SK-N-SH (cell line): ENCODE measurements at regions not wholly inside any gene's neighbourhood (a gene's known extent, or its start where the extent isn't known, plus 50 kb on each side); places are given as distances from the start of the nearest gene placed in this dataset.

ENCODE experiments used
- CTCF ChIA-PET: fragments of 300-600, 350-600 bp; formaldehyde crosslinking; extraction: SDS; loops from one replicate; lab custom pipeline; 2021; lab: Yijun Ruan, JAX
- POLR2A ChIA-PET: fragments of 350-600 bp; sonication (Branson Sonifier 250); formaldehyde crosslinking; extraction: SDS; loops from one replicate; lab custom pipeline; 2020; ENCODE audit warnings: antibody characterized with exemption, inconsistent platforms; lab: Yijun Ruan, JAX
- DNase-seq: peaks from one replicate; pipeline ENCODE4 v3.0.0; 2012
- H2AFZ ChIP-seq: fragments of 200-600 bp; sonication (generic); 2 replicates; pipeline ENCODE4 v1.8.1; 2016; ENCODE audit warnings: antibody characterized with exemption, mild to moderate bottlenecking, low read depth
- H3F3A ChIP-seq: fragments of 200-600 bp; sonication (generic); replicated peaks from 2 replicates; pipeline ENCODE3; 2016; ENCODE audit warnings: antibody characterized with exemption, mild to moderate bottlenecking; ENCODE audit not compliant: insufficient read depth
- H3K27ac ChIP-seq, 2 experiments: fragments of 200-500 bp in 1 of 2; fragments of 200-600 bp in 1 of 2; sonication (Bioruptor generic) in 1 of 2; sonication (generic), shearing (Covaris generic) in 1 of 2; 2 replicates each; pipeline versions ENCODE4 v1.5.1 to v1.6.1; 2014 to 2016; ENCODE audit warnings: low read depth in 2 of 2, inconsistent platforms in 1 of 2, low read length in 1 of 2, mild to moderate bottlenecking in 1 of 2, mixed read lengths in 1 of 2
- H3K27me3 ChIP-seq: fragments of 200-600 bp; sonication (generic), shearing (Covaris generic); 2 replicates; pipeline ENCODE4 v1.6.1; 2016; ENCODE audit warnings: mixed run types; ENCODE audit not compliant: insufficient read depth
- H3K36me3 ChIP-seq, 2 experiments: fragments of 200-500 bp in 1 of 2; fragments of 200-600 bp in 1 of 2; sonication (Bioruptor generic) in 1 of 2; sonication (generic) in 1 of 2; replicated peaks in 1 of 2; 2 replicates each; pipeline versions ENCODE3 to v1.5.1; 2014 to 2016; ENCODE audit warnings: low read length in 1 of 2, mild to moderate bottlenecking in 1 of 2; ENCODE audit not compliant: insufficient read depth in 2 of 2, control insufficient read depth in 1 of 2
- H3K4me1 ChIP-seq, 2 experiments: fragments of 200-500 bp in 1 of 2; fragments of 200-600 bp in 1 of 2; sonication (Bioruptor generic) in 1 of 2; sonication (generic), shearing (Covaris generic) in 1 of 2; 2 replicates each; pipeline versions ENCODE4 v1.5.1 to v1.6.1; 2014 to 2016; ENCODE audit warnings: low read depth in 1 of 2, low read length in 1 of 2, mixed run types in 1 of 2; ENCODE audit not compliant: insufficient read depth in 2 of 2, control insufficient read depth in 1 of 2
- H3K4me2 ChIP-seq: fragments of 200-600 bp; sonication (generic), shearing (Covaris generic); 2 replicates; pipeline ENCODE4 v1.6.1; 2017; ENCODE audit warnings: mixed run types
- H3K4me3 ChIP-seq, 2 experiments: fragments of 200-500 bp in 1 of 2; fragments of 200-600 bp in 1 of 2; sonication (Bioruptor generic) in 1 of 2; sonication (generic), shearing (Covaris generic) in 1 of 2; 2 replicates each; pipeline versions ENCODE4 v1.5.1 to v1.8.1; 2014 to 2016; ENCODE audit warnings: low read depth in 2 of 2, inconsistent platforms in 1 of 2, low read length in 1 of 2, mild to moderate bottlenecking in 1 of 2, mixed read lengths in 1 of 2, moderate library complexity in 1 of 2
- H3K79me2 ChIP-seq: fragments of 200-600 bp; sonication (generic); 2 replicates; pipeline ENCODE4 v1.8.1; 2017; ENCODE audit warnings: mild to moderate bottlenecking; ENCODE audit not compliant: insufficient read depth
- H3K9ac ChIP-seq: fragments of 200-600 bp; sonication (generic); 2 replicates; pipeline ENCODE4 v1.6.1; 2017; ENCODE audit warnings: mixed run types
- H3K9me2 ChIP-seq: fragments of 200-600 bp; sonication (generic); 2 replicates; pipeline ENCODE4 v1.6.1; 2017; ENCODE audit warnings: mixed run types
- H3K9me3 ChIP-seq: fragments of 200-600 bp; sonication (generic); 2 replicates; pipeline ENCODE4 v1.6.1; 2017; ENCODE audit warnings: mixed run types, mild to moderate bottlenecking, moderate library complexity
- H4K20me1 ChIP-seq: fragments of 200-600 bp; sonication (generic); 2 replicates; pipeline ENCODE4 v1.6.1; 2017; ENCODE audit warnings: mild to moderate bottlenecking, mixed run types; ENCODE audit not compliant: insufficient read depth
- CHD2 ChIP-seq: fragments of 150-350 bp; IDR thresholded peaks from 2 replicates; pipeline ENCODE4 v1.6.1; 2018; ENCODE audit warnings: low read length; ENCODE audit not compliant: partially characterized antibody
- ELF1 ChIP-seq: IDR thresholded peaks from 2 replicates; pipeline ENCODE4 v1.4.0; 2012
- EP300 ChIP-seq, 2 experiments: IDR thresholded peaks; 2 replicates each; pipeline versions ENCODE4 v1.4.0 to v1.6.1; 2012; ENCODE audit warnings: borderline replicate concordance in 1 of 2, low read depth in 1 of 2, low read length in 1 of 2
- MEF2A ChIP-seq: IDR thresholded peaks from 2 replicates; pipeline ENCODE4 v1.4.0; 2012; ENCODE audit warnings: low read depth, borderline replicate concordance
- MXI1 ChIP-seq: IDR thresholded peaks from 2 replicates; pipeline ENCODE4 v1.6.1; 2012; ENCODE audit warnings: mild to moderate bottlenecking, low read depth, low read length, improper control_type of control experiment
- NFIC ChIP-seq: IDR thresholded peaks from 2 replicates; pipeline ENCODE4 v1.4.0; 2012; ENCODE audit warnings: borderline replicate concordance
- NRF1 ChIP-seq: IDR thresholded peaks from 2 replicates; pipeline ENCODE4 v1.6.1; 2012; ENCODE audit warnings: low read depth, mild to moderate bottlenecking, low read length
- RXRA ChIP-seq: IDR thresholded peaks from 2 replicates; pipeline ENCODE4 v1.4.0; 2012; ENCODE audit warnings: low read depth, mild to moderate bottlenecking, borderline replicate concordance
- TCF12 ChIP-seq: IDR thresholded peaks from 2 replicates; pipeline ENCODE4 v1.4.0; 2012
- YY1 ChIP-seq: IDR thresholded peaks from 2 replicates; pipeline ENCODE4 v1.4.0; 2012; ENCODE audit warnings: low read depth, mild to moderate bottlenecking
- WGBS: methylation state at CpG from one replicate; pipeline ENCODE4 v1.1.6; 2017; ENCODE audit warnings: low lambda C conversion rate; 5-methylcytosine and 5-hydroxymethylcytosine counted together
- TF ChIP-seq, protein P1 (sequence below): IDR thresholded peaks from 2 replicates; pipeline ENCODE4 v1.6.1; 2012; ENCODE audit warnings: mild to moderate bottlenecking, low read depth, low read length, moderate library complexity
- TF ChIP-seq, protein P2 (sequence below): IDR thresholded peaks from 2 replicates; pipeline ENCODE4 v1.4.0; 2012; ENCODE audit warnings: low read depth, borderline replicate concordance
- TF ChIP-seq, protein P3 (sequence below): IDR thresholded peaks from 2 replicates; pipeline ENCODE4 v1.4.0; 2012; ENCODE audit warnings: low read depth
- TF ChIP-seq, protein P4 (sequence below): fragments of 150-350 bp; IDR thresholded peaks from 2 replicates; pipeline ENCODE4 v1.6.1; 2016; ENCODE audit warnings: mild to moderate bottlenecking, low read depth, low read length
- TF ChIP-seq, protein P5 (sequence below): fragments of 150-350 bp; IDR thresholded peaks from 2 replicates; pipeline ENCODE4 v1.6.1; 2017; ENCODE audit warnings: antibody characterized with exemption, low read length, low read depth, borderline replicate concordance

DNA sequence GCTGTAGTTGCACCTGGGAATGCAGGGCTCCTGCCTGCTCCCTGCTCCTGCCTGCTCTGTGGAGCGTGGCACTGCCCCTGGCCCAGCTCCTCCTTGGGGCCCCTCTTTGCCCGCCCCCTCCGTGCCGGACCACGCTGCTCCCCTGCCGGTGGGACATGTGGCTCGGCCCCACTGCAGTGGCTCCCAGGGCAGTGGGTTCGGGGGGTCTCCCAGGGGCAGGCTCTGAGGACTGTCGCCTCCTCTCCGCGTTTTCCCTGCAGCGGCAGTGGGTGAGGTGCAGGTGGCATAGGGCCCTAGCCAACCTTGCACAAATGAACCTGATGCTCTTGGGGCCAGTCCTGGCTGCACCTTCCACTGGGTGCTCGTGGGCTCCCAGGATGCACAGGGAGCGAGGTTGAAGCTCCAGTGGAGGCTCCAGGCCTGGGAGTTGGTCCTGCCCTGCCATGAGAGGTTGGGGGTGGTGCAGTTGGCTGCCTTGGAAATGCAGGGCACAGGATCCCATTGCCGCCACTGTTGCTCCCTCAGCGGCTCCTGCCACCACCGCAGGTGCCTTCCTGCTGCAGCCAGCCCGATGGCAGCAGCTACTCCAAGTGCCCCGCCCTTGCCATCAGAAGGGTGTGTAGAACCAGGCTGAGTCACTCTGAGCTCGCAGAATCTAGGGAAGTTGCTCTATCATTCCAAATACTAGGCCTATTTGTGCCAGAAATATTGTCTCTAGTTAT lies 313.1 kb upstream of the SYT4 start:
- no peak for DNase-seq
- H3K27me3 ChIP-seq, result no peaks in the 10 kb centered on the region
- ChIA-PET POLR2A (no interaction called here), CTCF (interaction anchor here (0.8 to 18.8 kb wide), 8 partner anchors 8 to 1538 kb away, joined by 3 to 636 read pairs (median 6); no protein-coding TSS in a partner anchor)
- H3K9ac ChIP-seq, result no peak overlapping the region
- H3K4me3 ChIP-seq, result no peak overlapping the region
- no peaks in the 10 kb centered on the region for H3K9me3 ChIP-seq
- H3K79me2 ChIP-seq, result no peaks in the 10 kb centered on the region; the same call in 1 of the 2 replicates
- no peak overlapping the region for H3K4me2 ChIP-seq
- H3K9me2 ChIP-seq, result no peaks in the 10 kb centered on the region
- H3K27ac ChIP-seq, result no peak overlapping the region
- H3K4me1 ChIP-seq, result peaks cover 0 to 3% of the 10 kb centered on the region in 2 experiments; a peak in 2 of 4 replicates
- 69% methylated on average over 8 of the region's 20 CpGs for WGBS
- no peaks in the 10 kb centered on the region for H3F3A ChIP-seq
- no peaks in the 10 kb centered on the region for H3K36me3 ChIP-seq
- no peaks in the 10 kb centered on the region for H4K20me1 ChIP-seq
- no peak overlapping the region for H2AFZ ChIP-seq
- TF ChIP-seq, protein P1, sequence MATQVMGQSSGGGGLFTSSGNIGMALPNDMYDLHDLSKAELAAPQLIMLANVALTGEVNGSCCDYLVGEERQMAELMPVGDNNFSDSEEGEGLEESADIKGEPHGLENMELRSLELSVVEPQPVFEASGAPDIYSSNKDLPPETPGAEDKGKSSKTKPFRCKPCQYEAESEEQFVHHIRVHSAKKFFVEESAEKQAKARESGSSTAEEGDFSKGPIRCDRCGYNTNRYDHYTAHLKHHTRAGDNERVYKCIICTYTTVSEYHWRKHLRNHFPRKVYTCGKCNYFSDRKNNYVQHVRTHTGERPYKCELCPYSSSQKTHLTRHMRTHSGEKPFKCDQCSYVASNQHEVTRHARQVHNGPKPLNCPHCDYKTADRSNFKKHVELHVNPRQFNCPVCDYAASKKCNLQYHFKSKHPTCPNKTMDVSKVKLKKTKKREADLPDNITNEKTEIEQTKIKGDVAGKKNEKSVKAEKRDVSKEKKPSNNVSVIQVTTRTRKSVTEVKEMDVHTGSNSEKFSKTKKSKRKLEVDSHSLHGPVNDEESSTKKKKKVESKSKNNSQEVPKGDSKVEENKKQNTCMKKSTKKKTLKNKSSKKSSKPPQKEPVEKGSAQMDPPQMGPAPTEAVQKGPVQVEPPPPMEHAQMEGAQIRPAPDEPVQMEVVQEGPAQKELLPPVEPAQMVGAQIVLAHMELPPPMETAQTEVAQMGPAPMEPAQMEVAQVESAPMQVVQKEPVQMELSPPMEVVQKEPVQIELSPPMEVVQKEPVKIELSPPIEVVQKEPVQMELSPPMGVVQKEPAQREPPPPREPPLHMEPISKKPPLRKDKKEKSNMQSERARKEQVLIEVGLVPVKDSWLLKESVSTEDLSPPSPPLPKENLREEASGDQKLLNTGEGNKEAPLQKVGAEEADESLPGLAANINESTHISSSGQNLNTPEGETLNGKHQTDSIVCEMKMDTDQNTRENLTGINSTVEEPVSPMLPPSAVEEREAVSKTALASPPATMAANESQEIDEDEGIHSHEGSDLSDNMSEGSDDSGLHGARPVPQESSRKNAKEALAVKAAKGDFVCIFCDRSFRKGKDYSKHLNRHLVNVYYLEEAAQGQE, result no peak
- TF ChIP-seq NRF1 (no peak), NFIC (no peak), CHD2 (no peak), TCF12 (no peak), MEF2A (no peak), MXI1 (no peak), RXRA (no peak), YY1 (no peak), ELF1 (no peak), EP300 (IDR thresholded peaks at IDR 0.05; ENCODE audit: borderline replicate concordance in 1 of 2, low read depth in 1 of 2, low read length in 1 of 2) (no peak)
- TF ChIP-seq, protein P2, sequence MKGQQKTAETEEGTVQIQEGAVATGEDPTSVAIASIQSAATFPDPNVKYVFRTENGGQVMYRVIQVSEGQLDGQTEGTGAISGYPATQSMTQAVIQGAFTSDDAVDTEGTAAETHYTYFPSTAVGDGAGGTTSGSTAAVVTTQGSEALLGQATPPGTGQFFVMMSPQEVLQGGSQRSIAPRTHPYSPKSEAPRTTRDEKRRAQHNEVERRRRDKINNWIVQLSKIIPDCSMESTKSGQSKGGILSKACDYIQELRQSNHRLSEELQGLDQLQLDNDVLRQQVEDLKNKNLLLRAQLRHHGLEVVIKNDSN, result no peak
- TF ChIP-seq, protein P3, sequence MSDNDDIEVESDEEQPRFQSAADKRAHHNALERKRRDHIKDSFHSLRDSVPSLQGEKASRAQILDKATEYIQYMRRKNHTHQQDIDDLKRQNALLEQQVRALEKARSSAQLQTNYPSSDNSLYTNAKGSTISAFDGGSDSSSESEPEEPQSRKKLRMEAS, result no peak
- TF ChIP-seq, protein P4, sequence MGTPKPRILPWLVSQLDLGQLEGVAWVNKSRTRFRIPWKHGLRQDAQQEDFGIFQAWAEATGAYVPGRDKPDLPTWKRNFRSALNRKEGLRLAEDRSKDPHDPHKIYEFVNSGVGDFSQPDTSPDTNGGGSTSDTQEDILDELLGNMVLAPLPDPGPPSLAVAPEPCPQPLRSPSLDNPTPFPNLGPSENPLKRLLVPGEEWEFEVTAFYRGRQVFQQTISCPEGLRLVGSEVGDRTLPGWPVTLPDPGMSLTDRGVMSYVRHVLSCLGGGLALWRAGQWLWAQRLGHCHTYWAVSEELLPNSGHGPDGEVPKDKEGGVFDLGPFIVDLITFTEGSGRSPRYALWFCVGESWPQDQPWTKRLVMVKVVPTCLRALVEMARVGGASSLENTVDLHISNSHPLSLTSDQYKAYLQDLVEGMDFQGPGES, result no peak
- TF ChIP-seq, protein P5, sequence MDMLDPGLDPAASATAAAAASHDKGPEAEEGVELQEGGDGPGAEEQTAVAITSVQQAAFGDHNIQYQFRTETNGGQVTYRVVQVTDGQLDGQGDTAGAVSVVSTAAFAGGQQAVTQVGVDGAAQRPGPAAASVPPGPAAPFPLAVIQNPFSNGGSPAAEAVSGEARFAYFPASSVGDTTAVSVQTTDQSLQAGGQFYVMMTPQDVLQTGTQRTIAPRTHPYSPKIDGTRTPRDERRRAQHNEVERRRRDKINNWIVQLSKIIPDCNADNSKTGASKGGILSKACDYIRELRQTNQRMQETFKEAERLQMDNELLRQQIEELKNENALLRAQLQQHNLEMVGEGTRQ, result no peak
